ENCODE measurements at regions not wholly inside any gene's neighbourhood (a gene's known extent, or its start where the extent isn't known, plus 50 kb on each side); places are given as distances from the start of the nearest gene placed in this dataset.

DNA sequence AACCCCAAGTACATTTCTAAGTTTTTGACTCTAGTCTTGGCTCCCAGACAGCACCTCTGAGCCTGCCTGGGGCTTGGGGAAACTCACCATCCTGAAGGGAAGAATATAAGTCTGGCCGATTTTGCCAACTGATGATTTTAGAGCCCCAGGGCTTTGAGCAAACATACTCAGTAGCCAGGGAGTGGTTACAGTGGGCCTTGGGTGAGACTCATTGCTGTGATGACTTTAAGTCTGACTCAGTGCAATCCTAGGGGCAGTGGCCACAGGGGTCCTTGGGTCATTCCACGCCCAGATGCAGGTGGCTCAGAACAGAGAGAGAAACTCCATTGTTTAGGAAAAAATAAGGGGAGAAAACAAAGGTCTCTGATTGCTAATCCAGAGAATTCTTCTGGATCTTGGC, 312.0 kb upstream of the EDIL3 start:
- H3K27me3 ChIP-seq = no peaks in the 10 kb centered on the region
- no peaks in the 10 kb centered on the region for H3K9me3 ChIP-seq
- H3K36me3 ChIP-seq = no peaks in the 10 kb centered on the region
- H3K4me1 ChIP-seq = no peaks in the 10 kb centered on the region
- no peak overlapping the region for H3K4me3 ChIP-seq
- no peak for DNase-seq (ENCODE audit: extremely low spot score in 2 of 2)
- TF ChIP-seq CTCF (IDR thresholded peaks at IDR 0.05) = no peak
- no peak for TF ChIP-seq POLR2A (IDR thresholded peaks at IDR 0.05)
- TF ChIP-seq POLR2AphosphoS5 (IDR thresholded peaks at IDR 0.05; ENCODE audit: insufficient read depth in 1 of 2, low read depth in 1 of 2) = no peak
- intact Hi-C loops (cut with DNase I) = no loop called here
- no peak overlapping the region for H3K27ac ChIP-seq

- TF ChIP-seq POLR2AphosphoS5 (IDR thresholded peaks at IDR 0.05; ENCODE audit: insufficient read depth in 1 of 2, low read depth in 1 of 2) (no peak), CTCF (IDR thresholded peaks at IDR 0.05) (no peak), POLR2A (IDR thresholded peaks at IDR 0.05) (no peak)
- no peak for DNase-seq (ENCODE audit: extremely low spot score in 2 of 2)
- no peak overlapping the region for H3K4me3 ChIP-seq
- H3K36me3 ChIP-seq = no peaks in the 10 kb centered on the region
- H3K9me3 ChIP-seq = no peaks in the 10 kb centered on the region
- H3K27ac ChIP-seq = no peak overlapping the region
- intact Hi-C loops (cut with DNase I) = no loop called here
- H3K27me3 ChIP-seq = no peaks in the 10 kb centered on the region
- H3K4me1 ChIP-seq = no peaks in the 10 kb centered on the region
These were observed 310.6 kb upstream of the EDIL3 start for GRCh38 chr5:84695330-84695729.

GRCh38 chr5:84693256-84693655, 308.6 kb upstream of the EDIL3 start:
- Histone ChIP-seq H3K9me3 (no peaks in the 10 kb centered on the region), H3K27me3 (no peaks in the 10 kb centered on the region), H3K4me1 (no peaks in the 10 kb centered on the region), H3K36me3 (no peaks in the 10 kb centered on the region), H3K4me3 (no peak overlapping the region), H3K27ac (no peak overlapping the region)
- TF ChIP-seq POLR2A (IDR thresholded peaks at IDR 0.05) = no peak
- TF ChIP-seq POLR2AphosphoS5 (IDR thresholded peaks at IDR 0.05; ENCODE audit: insufficient read depth in 1 of 2, low read depth in 1 of 2) = no peak
- TF ChIP-seq CTCF (IDR thresholded peaks at IDR 0.05) = no peak
- intact Hi-C loops (cut with DNase I) = no loop called here
- DNase-seq (ENCODE audit: extremely low spot score in 2 of 2) = no peak

- no peaks in the 10 kb centered on the region for H3K9me3 ChIP-seq
- intact Hi-C loops (cut with DNase I) = no loop called here
- no peak overlapping the region for H3K4me3 ChIP-seq
- DNase-seq (ENCODE audit: extremely low spot score in 2 of 2) = no peak
- no peaks in the 10 kb centered on the region for H3K4me1 ChIP-seq
- no peaks in the 10 kb centered on the region for H3K36me3 ChIP-seq
- H3K27me3 ChIP-seq = no peaks in the 10 kb centered on the region
- H3K27ac ChIP-seq = no peak overlapping the region
- TF ChIP-seq CTCF (IDR thresholded peaks at IDR 0.05) (no peak), POLR2A (IDR thresholded peaks at IDR 0.05) (no peak), POLR2AphosphoS5 (IDR thresholded peaks at IDR 0.05; ENCODE audit: insufficient read depth in 1 of 2, low read depth in 1 of 2) (no peak)
These were observed 303.9 kb upstream of the EDIL3 start for GRCh38 chr5:84688566-84688965.

GRCh38 chr5:84685121-84685894, 300.6 kb upstream of the EDIL3 start:
- no peaks in the 10 kb centered on the region for H3K27me3 ChIP-seq
- intact Hi-C loops (cut with DNase I) = no loop called here
- no peak overlapping the region for H3K4me3 ChIP-seq
- no peaks in the 10 kb centered on the region for H3K9me3 ChIP-seq
- DNase-seq (ENCODE audit: extremely low spot score in 2 of 2) = no peak
- no peaks in the 10 kb centered on the region for H3K36me3 ChIP-seq
- H3K27ac ChIP-seq = no peak overlapping the region
- TF ChIP-seq POLR2AphosphoS5 (IDR thresholded peaks at IDR 0.05; ENCODE audit: insufficient read depth in 1 of 2, low read depth in 1 of 2) (no peak), POLR2A (IDR thresholded peaks at IDR 0.05) (no peak), CTCF (IDR thresholded peaks at IDR 0.05) (no peak)
- H3K4me1 ChIP-seq = no peaks in the 10 kb centered on the region
